GM12878 (cell line): ENCODE measurements at regions not wholly inside any gene's neighbourhood (a gene's known extent, or its start where the extent isn't known, plus 50 kb on each side); places are given as distances from the start of the nearest gene placed in this dataset.

Source experiments
- ATAC-seq: fragments of 200-7000 bp; cut with Tn5 transposase; 3 replicates; pipeline ENCODE4 v1.9.1; 2020; ENCODE audit warnings: mild to moderate bottlenecking, moderate library complexity
- BruUV-seq: library from RNA; stranded (reverse); fragments of 400-500 nt; replicated peaks from 2 replicates; lab custom pipeline; 2021; lab: Mats Ljungman, UMichigan
- CTCF ChIA-PET: fragments of 300-600 bp; sonication (Branson Sonifier 250); formaldehyde crosslinking; extraction: SDS; loops from one replicate; lab custom pipeline; 2021; ENCODE audit warnings: inconsistent platforms; lab: Yijun Ruan, JAX
- POLR2A ChIA-PET: fragments of 350-600 bp; formaldehyde crosslinking; extraction: SDS; loops from one replicate; lab custom pipeline; 2021; ENCODE audit warnings: inconsistent platforms; lab: Charles Lee
- RAD21 ChIA-PET: fragments of 300-600 bp; sonication (Branson Sonifier 250); formaldehyde crosslinking; loops from one replicate; lab custom pipeline; 2023; ENCODE audit warnings: antibody characterized with exemption; ENCODE audit not compliant: unreplicated experiment; lab: Charles Lee
- SMC1A ChIA-PET: fragments of 300-600 bp; sonication (Branson Sonifier 250); formaldehyde crosslinking; loops from one replicate; lab custom pipeline; 2023; ENCODE audit not compliant: unreplicated experiment, uncharacterized antibody; lab: Charles Lee
- DNase-seq: peaks from one replicate; pipeline ENCODE4 v3.0.0-alpha.2; 2011; ENCODE audit warnings: low read depth, low spot score
- FAIRE-seq: peaks from 3 replicates; lab custom pipeline; 2011; peaks lifted over from hg19 to GRCh38; lab: Jason Lieb, UNC
- H2AFZ ChIP-seq: 2 replicates; pipeline ENCODE4 v1.6.0; 2011; ENCODE audit warnings: low read depth, low read length, control low read depth; ENCODE audit not compliant: control insufficient read depth
- H3K27ac ChIP-seq: 2 replicates; pipeline ENCODE4 v1.5.1; 2011; ENCODE audit warnings: control low read depth; ENCODE audit not compliant: control insufficient read depth, insufficient read depth
- H3K27me3 ChIP-seq, 2 experiments: replicated peaks in 1 of 2; 2 replicates each; pipeline versions ENCODE4 v1.6.0 to v1.6.1; 2011; ENCODE audit warnings: low read length in 1 of 2; ENCODE audit not compliant: control insufficient read depth in 2 of 2, insufficient read depth in 2 of 2
- H3K36me3 ChIP-seq, 2 experiments: 2 replicates each; pipeline ENCODE4 v1.5.1; 2011; ENCODE audit warnings: low read length in 1 of 2; ENCODE audit not compliant: control insufficient read depth in 2 of 2, insufficient read depth in 2 of 2
- H3K4me1 ChIP-seq: 2 replicates; pipeline ENCODE4 v1.6.1; 2011; ENCODE audit warnings: mild to moderate bottlenecking, low read length, moderate library complexity, mixed read lengths; ENCODE audit not compliant: control insufficient read depth, insufficient read depth
- H3K4me2 ChIP-seq: 2 replicates; pipeline ENCODE4 v1.6.0; 2011; ENCODE audit warnings: control low read depth; ENCODE audit not compliant: control insufficient read depth, insufficient read depth
- H3K4me3 ChIP-seq: fragments of 200-600 bp; sonication (generic); 2 replicates; pipeline ENCODE4 v1.5.1; 2016
- H3K79me2 ChIP-seq: 2 replicates; pipeline ENCODE4 v1.6.0; 2011; ENCODE audit warnings: low read length; ENCODE audit not compliant: control insufficient read depth, insufficient read depth
- H3K9ac ChIP-seq: 2 replicates; pipeline ENCODE4 v1.8.0; 2011; ENCODE audit warnings: low read length, control low read depth, mixed read lengths; ENCODE audit not compliant: control insufficient read depth, insufficient read depth
- H3K9me3 ChIP-seq: replicated peaks from 3 replicates; pipeline ENCODE4 v1.5.1; 2011; ENCODE audit warnings: mild to moderate bottlenecking, low read length; ENCODE audit not compliant: control insufficient read depth, insufficient read depth
- H4K20me1 ChIP-seq: 2 replicates; pipeline ENCODE4 v1.6.0; 2011; ENCODE audit not compliant: control insufficient read depth, insufficient read depth
- EP300 ChIP-seq, 2 experiments: fragments of 150-350 bp in 1 of 2; IDR thresholded peaks; 2 replicates each; pipeline ENCODE4 v1.6.1; 2011 to 2012; ENCODE audit warnings: low read depth in 2 of 2, low read length in 2 of 2, borderline replicate concordance in 1 of 2, improper control_type of control experiment in 1 of 2, inconsistent platforms in 1 of 2; ENCODE audit not compliant: control insufficient read depth in 1 of 2
- ETV6 ChIP-seq, 2 experiments: fragments of 450-650 bp in 1 of 2; IDR thresholded peaks in 1 of 2; conservative IDR thresholded peaks in 1 of 2; 2 replicates each; pipeline ENCODE4 v1.6.1; 2014; ENCODE audit warnings: antibody characterized with exemption in 1 of 2, borderline replicate concordance in 1 of 2, low read depth in 1 of 2, mild to moderate bottlenecking in 1 of 2, moderate library complexity in 1 of 2
- PAX5 ChIP-seq: IDR thresholded peaks from 2 replicates; pipeline ENCODE4 v1.6.1; 2011; ENCODE audit warnings: low read depth, low read length, borderline replicate concordance
- PML ChIP-seq: IDR thresholded peaks from 2 replicates; pipeline ENCODE4 v1.6.1; 2012; ENCODE audit warnings: low read length, inconsistent platforms
- RFX5 ChIP-seq: IDR thresholded peaks from 2 replicates; pipeline ENCODE4 v1.6.1; 2011; ENCODE audit warnings: low read depth, low read length, improper control_type of control experiment
- SIN3A ChIP-seq: IDR thresholded peaks from 2 replicates; pipeline ENCODE4 v1.6.1; 2012; ENCODE audit warnings: low read depth, low read length, improper control_type of control experiment
- SMAD5 ChIP-seq: IDR thresholded peaks from 2 replicates; pipeline ENCODE4 v1.6.1; 2016; ENCODE audit warnings: antibody characterized with exemption, low read depth
- SMC3 ChIP-seq: IDR thresholded peaks from 2 replicates; pipeline ENCODE4 v1.6.1; 2011; ENCODE audit warnings: low read length, improper control_type of control experiment, borderline replicate concordance
- SUZ12 ChIP-seq: fragments of 200-600 bp; sonication (generic); IDR thresholded peaks from one replicate; pipeline ENCODE4 v1.6.1; 2018; ENCODE audit warnings: antibody characterized with exemption, mild to moderate bottlenecking; ENCODE audit not compliant: unreplicated experiment
- YBX1 ChIP-seq: fragments of 450-650 bp; IDR thresholded peaks from 2 replicates; pipeline ENCODE4 v1.6.1; 2016; ENCODE audit warnings: antibody characterized with exemption
- ZNF207 ChIP-seq: fragments of 450-650 bp; IDR thresholded peaks from 2 replicates; pipeline ENCODE4 v1.6.1; 2014; ENCODE audit warnings: antibody characterized with exemption, mild to moderate bottlenecking, borderline replicate concordance
- WGBS: methylation state at CpG from one replicate; pipeline ENCODE4 v1.1.6; 2016; ENCODE audit warnings: low lambda C conversion rate; ENCODE audit not compliant: insufficient replicate concordance, insufficient coverage; ENCODE audit errors: missing lambda C conversion rate; 5-methylcytosine and 5-hydroxymethylcytosine counted together
- in situ Hi-C: fragments of 300-500 bp; cut with MboI; formaldehyde crosslinking; loops from 9 replicates; pipeline ENCODE4 v1.14.3; 2018; ENCODE audit warnings: mixed read lengths
- intact Hi-C: fragments of 100-400 bp; cut with micrococcal nuclease; formaldehyde crosslinking; loops from one replicate; pipeline ENCODE4 v1.14.2; 2022; ENCODE audit not compliant: unreplicated experiment
- TF ChIP-seq, protein P1 (sequence below): IDR thresholded peaks from 2 replicates; pipeline ENCODE4 v1.6.1; 2012; ENCODE audit warnings: low read length, inconsistent platforms
- TF ChIP-seq, protein P2 (sequence below): fragments of 450-650 bp; IDR thresholded peaks from 2 replicates; pipeline ENCODE4 v1.6.1; 2017; ENCODE audit warnings: borderline replicate concordance
- TF ChIP-seq, protein P3 (sequence below): IDR thresholded peaks from 2 replicates; pipeline ENCODE4 v1.6.1; 2012; ENCODE audit warnings: low read depth, low read length, improper control_type of control experiment
- TF ChIP-seq, protein P4 (sequence below): IDR thresholded peaks from 2 replicates; pipeline ENCODE4 v1.6.1; 2012; ENCODE audit warnings: low read depth, low read length, improper control_type of control experiment
- TF ChIP-seq, protein P5 (sequence below): fragments of 450-650 bp; IDR thresholded peaks from 2 replicates; pipeline ENCODE4 v1.6.1; 2018; ENCODE audit warnings: mild to moderate bottlenecking, low read depth, moderate library complexity; ENCODE audit not compliant: partially characterized antibody

DNA sequence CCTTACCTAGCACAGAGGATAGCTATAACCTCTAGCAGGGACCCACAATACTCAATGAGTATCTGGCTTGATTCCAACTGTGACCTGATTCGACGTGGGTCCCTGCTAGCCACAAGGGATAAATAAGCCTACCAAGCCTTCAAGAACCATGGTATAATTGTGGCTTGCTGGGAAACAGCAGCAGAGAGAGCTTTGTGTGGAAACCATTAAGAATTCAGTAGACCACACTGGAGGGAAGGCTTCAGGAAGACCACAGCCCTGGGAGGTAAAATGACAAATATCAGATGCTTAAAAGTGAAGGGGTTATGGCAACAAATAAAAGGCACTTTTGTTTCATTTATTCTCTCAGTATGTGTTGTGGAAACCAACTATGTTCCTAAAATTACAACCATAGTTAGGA is 82.6 kb upstream of the WIPF1 start:
- TF ChIP-seq, protein P1, sequence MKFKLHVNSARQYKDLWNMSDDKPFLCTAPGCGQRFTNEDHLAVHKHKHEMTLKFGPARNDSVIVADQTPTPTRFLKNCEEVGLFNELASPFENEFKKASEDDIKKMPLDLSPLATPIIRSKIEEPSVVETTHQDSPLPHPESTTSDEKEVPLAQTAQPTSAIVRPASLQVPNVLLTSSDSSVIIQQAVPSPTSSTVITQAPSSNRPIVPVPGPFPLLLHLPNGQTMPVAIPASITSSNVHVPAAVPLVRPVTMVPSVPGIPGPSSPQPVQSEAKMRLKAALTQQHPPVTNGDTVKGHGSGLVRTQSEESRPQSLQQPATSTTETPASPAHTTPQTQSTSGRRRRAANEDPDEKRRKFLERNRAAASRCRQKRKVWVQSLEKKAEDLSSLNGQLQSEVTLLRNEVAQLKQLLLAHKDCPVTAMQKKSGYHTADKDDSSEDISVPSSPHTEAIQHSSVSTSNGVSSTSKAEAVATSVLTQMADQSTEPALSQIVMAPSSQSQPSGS: no peak
- no peak for TF ChIP-seq PML
- no peak for TF ChIP-seq SMAD5
- TF ChIP-seq PAX5: no peak
- TF ChIP-seq YBX1: no peak
- no peak for TF ChIP-seq SIN3A
- TF ChIP-seq, protein P2, sequence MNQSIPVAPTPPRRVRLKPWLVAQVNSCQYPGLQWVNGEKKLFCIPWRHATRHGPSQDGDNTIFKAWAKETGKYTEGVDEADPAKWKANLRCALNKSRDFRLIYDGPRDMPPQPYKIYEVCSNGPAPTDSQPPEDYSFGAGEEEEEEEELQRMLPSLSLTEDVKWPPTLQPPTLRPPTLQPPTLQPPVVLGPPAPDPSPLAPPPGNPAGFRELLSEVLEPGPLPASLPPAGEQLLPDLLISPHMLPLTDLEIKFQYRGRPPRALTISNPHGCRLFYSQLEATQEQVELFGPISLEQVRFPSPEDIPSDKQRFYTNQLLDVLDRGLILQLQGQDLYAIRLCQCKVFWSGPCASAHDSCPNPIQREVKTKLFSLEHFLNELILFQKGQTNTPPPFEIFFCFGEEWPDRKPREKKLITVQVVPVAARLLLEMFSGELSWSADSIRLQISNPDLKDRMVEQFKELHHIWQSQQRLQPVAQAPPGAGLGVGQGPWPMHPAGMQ: no peak
- no peak for TF ChIP-seq ZNF207
- no peak for TF ChIP-seq RFX5
- TF ChIP-seq, protein P3, sequence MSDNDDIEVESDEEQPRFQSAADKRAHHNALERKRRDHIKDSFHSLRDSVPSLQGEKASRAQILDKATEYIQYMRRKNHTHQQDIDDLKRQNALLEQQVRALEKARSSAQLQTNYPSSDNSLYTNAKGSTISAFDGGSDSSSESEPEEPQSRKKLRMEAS: no peak
- TF ChIP-seq SMC3: no peak
- TF ChIP-seq, protein P4, sequence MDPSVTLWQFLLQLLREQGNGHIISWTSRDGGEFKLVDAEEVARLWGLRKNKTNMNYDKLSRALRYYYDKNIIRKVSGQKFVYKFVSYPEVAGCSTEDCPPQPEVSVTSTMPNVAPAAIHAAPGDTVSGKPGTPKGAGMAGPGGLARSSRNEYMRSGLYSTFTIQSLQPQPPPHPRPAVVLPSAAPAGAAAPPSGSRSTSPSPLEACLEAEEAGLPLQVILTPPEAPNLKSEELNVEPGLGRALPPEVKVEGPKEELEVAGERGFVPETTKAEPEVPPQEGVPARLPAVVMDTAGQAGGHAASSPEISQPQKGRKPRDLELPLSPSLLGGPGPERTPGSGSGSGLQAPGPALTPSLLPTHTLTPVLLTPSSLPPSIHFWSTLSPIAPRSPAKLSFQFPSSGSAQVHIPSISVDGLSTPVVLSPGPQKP: no peak
- TF ChIP-seq, protein P5, sequence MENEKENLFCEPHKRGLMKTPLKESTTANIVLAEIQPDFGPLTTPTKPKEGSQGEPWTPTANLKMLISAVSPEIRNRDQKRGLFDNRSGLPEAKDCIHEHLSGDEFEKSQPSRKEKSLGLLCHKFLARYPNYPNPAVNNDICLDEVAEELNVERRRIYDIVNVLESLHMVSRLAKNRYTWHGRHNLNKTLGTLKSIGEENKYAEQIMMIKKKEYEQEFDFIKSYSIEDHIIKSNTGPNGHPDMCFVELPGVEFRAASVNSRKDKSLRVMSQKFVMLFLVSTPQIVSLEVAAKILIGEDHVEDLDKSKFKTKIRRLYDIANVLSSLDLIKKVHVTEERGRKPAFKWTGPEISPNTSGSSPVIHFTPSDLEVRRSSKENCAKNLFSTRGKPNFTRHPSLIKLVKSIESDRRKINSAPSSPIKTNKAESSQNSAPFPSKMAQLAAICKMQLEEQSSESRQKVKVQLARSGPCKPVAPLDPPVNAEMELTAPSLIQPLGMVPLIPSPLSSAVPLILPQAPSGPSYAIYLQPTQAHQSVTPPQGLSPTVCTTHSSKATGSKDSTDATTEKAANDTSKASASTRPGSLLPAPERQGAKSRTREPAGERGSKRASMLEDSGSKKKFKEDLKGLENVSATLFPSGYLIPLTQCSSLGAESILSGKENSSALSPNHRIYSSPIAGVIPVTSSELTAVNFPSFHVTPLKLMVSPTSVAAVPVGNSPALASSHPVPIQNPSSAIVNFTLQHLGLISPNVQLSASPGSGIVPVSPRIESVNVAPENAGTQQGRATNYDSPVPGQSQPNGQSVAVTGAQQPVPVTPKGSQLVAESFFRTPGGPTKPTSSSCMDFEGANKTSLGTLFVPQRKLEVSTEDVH: no peak
- TF ChIP-seq ETV6 (conservative IDR thresholded peaks at IDR 0.05 in 1 of 2, IDR thresholded peaks at IDR 0.05 in 1 of 2; ENCODE audit: borderline replicate concordance in 1 of 2, low read depth in 1 of 2): no peak
- TF ChIP-seq EP300 (IDR thresholded peaks at IDR 0.05; ENCODE audit: borderline replicate concordance in 1 of 2, control insufficient read depth in 1 of 2, low read depth in 2 of 2, low read length in 2 of 2): no peak
- TF ChIP-seq SUZ12: no peak
- Histone ChIP-seq H3K4me2 (no peak overlapping the region), H3K9ac (no peak overlapping the region), H4K20me1 (no peaks in the 10 kb centered on the region), H2AFZ (no peak overlapping the region), H3K27ac (no peak overlapping the region), H3K27me3 (peaks cover 0 to 2% of the 10 kb centered on the region in 2 experiments; a peak in 2 of 4 replicates), H3K4me1 (peaks cover 4% of the 10 kb centered on the region; the same call in 1 of the 2 replicates), H3K79me2 (peaks cover 4% of the 10 kb centered on the region), H3K9me3 (no peaks in the 10 kb centered on the region), H3K4me3 (no peak overlapping the region), H3K36me3 (no peaks in the 10 kb centered on the region)
- FAIRE-seq: no peak
- RAD21 ChIA-PET: interaction anchor here (0.6 to 15.0 kb wide), 5 partner anchors 8 to 217 kb away, joined by 3 to 294 read pairs (median 3); partner anchors contain the start of gene WIPF1
- TSS peak; percentile 44 for BruUV-seq
- POLR2A ChIA-PET: interaction anchor here (0.8 to 1.1 kb wide), 2 partner anchors 45 to 65 kb away, joined by 3 to 15 read pairs; no protein-coding TSS in a partner anchor
- no peak for DNase-seq
- CTCF ChIA-PET: interaction anchor here (0.8 to 17.3 kb wide), 4 partner anchors 8 to 196 kb away, joined by 3 to 534 read pairs (median 6); partner anchors contain the start of gene WIPF1
- intact Hi-C loops (no loop called here), in situ Hi-C loops (loop anchor here (25.0 kb wide), 1 partner anchor 93 kb away; the partner anchor contains the start of gene WIPF1)
- ATAC-seq: no peak
- SMC1A ChIA-PET: interaction anchor here (0.6 to 17.5 kb wide), 8 partner anchors 13 to 77 kb away, joined by 3 to 537 read pairs (median 4); partner anchors contain the start of gene WIPF1
- 97% methylated on average over 2 of the region's 2 CpGs for WGBS
